ENCODE measurements at regions not wholly inside any gene's neighbourhood (a gene's known extent, or its start where the extent isn't known, plus 50 kb on each side); places are given as distances from the start of the nearest gene placed in this dataset.
"Not testable (repeated sequence)": the region's sequence is repeated elsewhere in the genome, so short reads cannot be mapped to it uniquely, and the experiment has no call there.

- DNase-seq (ENCODE audit: low read depth in 3 of 3), result not testable (repeated sequence)
Observed at GRCh38 chr3:195970873-195971272, 62.5 kb upstream of the TNK2 start.

- not testable (repeated sequence) for DNase-seq (ENCODE audit: low read depth in 3 of 3)
Observed at GRCh38 chr3:195969838-195970776, 61.8 kb upstream of the TNK2 start.

- DNase-seq (ENCODE audit: low read depth in 3 of 3), result not testable (repeated sequence)
Observed at GRCh38 chr3:195969341-195969740, 61.0 kb upstream of the TNK2 start.

GRCh38 chr3:195968104-195968503, 59.8 kb upstream of the TNK2 start:
- DNase-seq (ENCODE audit: low read depth in 3 of 3), result not testable (repeated sequence)

GRCh38 chr3:195967387-195967720, 59.0 kb upstream of the TNK2 start:
- DNase-seq (ENCODE audit: low read depth in 3 of 3), result not testable (repeated sequence)

- DNase-seq (ENCODE audit: low read depth in 3 of 3), result not testable (repeated sequence)
Observed at GRCh38 chr3:195966563-195967386, 58.4 kb upstream of the TNK2 start.

- DNase-seq (ENCODE audit: low read depth in 3 of 3), result not testable (repeated sequence)
Observed at GRCh38 chr3:195965217-195965616, 56.9 kb upstream of the TNK2 start.

GRCh38 chr3:195964318-195965107, 56.2 kb upstream of the TNK2 start:
- not testable (repeated sequence) for DNase-seq (ENCODE audit: low read depth in 3 of 3)

- DNase-seq (ENCODE audit: low read depth in 3 of 3), result not testable (repeated sequence)
Observed at GRCh38 chr3:195962222-195962621, 53.9 kb upstream of the TNK2 start.

- DNase-seq (ENCODE audit: low read depth in 3 of 3), result peak in 1 of 3 experiments; percentile 35
Observed at GRCh38 chr3:195960971-195961775, 52.8 kb upstream of the TNK2 start.

- not testable (repeated sequence) for DNase-seq (ENCODE audit: low read depth in 3 of 3)
Observed at GRCh38 chr3:195960164-195960563, 51.8 kb upstream of the TNK2 start.

- DNase-seq (ENCODE audit: low read depth in 3 of 3), result not testable (repeated sequence)
Observed at GRCh38 chr3:195959367-195960157, 51.2 kb upstream of the TNK2 start.

- DNase-seq (ENCODE audit: low read depth in 3 of 3), result not testable (repeated sequence)
Observed at GRCh38 chr3:195958736-195959135, 50.4 kb upstream of the TNK2 start.

Data from stimulated activated CD4-positive, alpha-beta T cell treated with anti-CD3 and anti-CD28 coated beads, TNF-alpha, amount 100 ng/mL, for 24 hours (primary cell).